ENCODE measurements at regions not wholly inside any gene's neighbourhood (a gene's known extent, or its start where the extent isn't known, plus 50 kb on each side); places are given as distances from the start of the nearest gene placed in this dataset.

- ChIA-PET CTCF (no interaction called here), POLR2A (no interaction called here)
- no peak overlapping the region for H3K4me3 ChIP-seq (ENCODE audit: low read depth, low read length)
- no peak for DNase-seq (ENCODE audit: low read depth, low spot score)
- no peak for TF ChIP-seq CTCF (IDR thresholded peaks at IDR 0.05; ENCODE audit: insufficient read depth, low read length, missing control alignments)
Observed at GRCh38 chr14:44384093-44384492, 123.0 kb downstream of the FSCB start.

- CTCF ChIA-PET = no interaction called here
- DNase-seq (ENCODE audit: low read depth, low spot score) = no peak
- H3K4me3 ChIP-seq (ENCODE audit: low read depth, low read length) = no peak overlapping the region
- POLR2A ChIA-PET = no interaction called here
- TF ChIP-seq CTCF (IDR thresholded peaks at IDR 0.05; ENCODE audit: insufficient read depth, low read length, missing control alignments) = no peak
Observed at GRCh38 chr14:44383636-44384035, 123.4 kb downstream of the FSCB start.

GRCh38 chr14:44379292-44379977 lies 127.6 kb downstream of the FSCB start:
- ChIA-PET POLR2A (no interaction called here), CTCF (no interaction called here)
- TF ChIP-seq CTCF (IDR thresholded peaks at IDR 0.05; ENCODE audit: insufficient read depth, low read length, missing control alignments) = no peak
- no peak overlapping the region for H3K4me3 ChIP-seq (ENCODE audit: low read depth, low read length)
- DNase-seq (ENCODE audit: low read depth, low spot score) = no peak

- ChIA-PET CTCF (no interaction called here), POLR2A (no interaction called here)
- TF ChIP-seq CTCF (IDR thresholded peaks at IDR 0.05; ENCODE audit: insufficient read depth, low read length, missing control alignments) = no peak
- DNase-seq (ENCODE audit: low read depth, low spot score) = no peak
- no peak overlapping the region for H3K4me3 ChIP-seq (ENCODE audit: low read depth, low read length)
Observed at GRCh38 chr14:44374906-44375305, 132.2 kb downstream of the FSCB start.

- no peak for TF ChIP-seq CTCF (IDR thresholded peaks at IDR 0.05; ENCODE audit: insufficient read depth, low read length, missing control alignments)
- no peak overlapping the region for H3K4me3 ChIP-seq (ENCODE audit: low read depth, low read length)
- DNase-seq (ENCODE audit: low read depth, low spot score) = no peak
- CTCF ChIA-PET = no interaction called here
- POLR2A ChIA-PET = no interaction called here
Observed at GRCh38 chr14:44372807-44373489, 134.1 kb downstream of the FSCB start.

GRCh38 chr14:44372231-44372630 lies 134.9 kb downstream of the FSCB start:
- no peak for TF ChIP-seq CTCF (IDR thresholded peaks at IDR 0.05; ENCODE audit: insufficient read depth, low read length, missing control alignments)
- CTCF ChIA-PET = no interaction called here
- DNase-seq (ENCODE audit: low read depth, low spot score) = no peak
- POLR2A ChIA-PET = no interaction called here
- H3K4me3 ChIP-seq (ENCODE audit: low read depth, low read length) = no peak overlapping the region
